GM21423 (cell line): ENCODE measurements at regions not wholly inside any gene's neighbourhood (a gene's known extent, or its start where the extent isn't known, plus 50 kb on each side); places are given as distances from the start of the nearest gene placed in this dataset.

Experiments used
- ATAC-seq: cut with Tn5 transposase; IDR thresholded peaks from one replicate; pipeline ENCODE4 v1.9.1; 2021; ENCODE audit warnings: mild to moderate bottlenecking, moderate library complexity; ENCODE audit not compliant: unreplicated experiment

DNA sequence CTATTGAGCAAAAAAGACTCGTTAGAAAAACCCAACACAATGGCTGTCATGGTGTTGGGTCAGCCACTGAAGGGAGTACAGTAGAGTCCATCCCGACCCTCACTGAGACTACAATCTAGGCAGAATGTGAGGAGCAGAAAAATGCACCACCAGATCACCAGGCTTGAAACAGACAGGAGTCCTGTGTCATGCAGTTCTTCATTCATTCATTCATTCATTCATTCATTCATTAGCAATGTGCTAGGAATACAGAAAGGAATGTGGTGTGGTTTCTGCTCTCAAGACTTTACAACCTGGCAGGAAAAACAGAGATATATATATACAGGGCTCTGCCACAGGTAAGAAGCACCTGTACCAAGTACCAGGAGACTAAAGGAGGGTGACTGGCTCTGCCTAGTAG lies 392.3 kb downstream of the OMA1 start:
- ATAC-seq: no peak

DNA sequence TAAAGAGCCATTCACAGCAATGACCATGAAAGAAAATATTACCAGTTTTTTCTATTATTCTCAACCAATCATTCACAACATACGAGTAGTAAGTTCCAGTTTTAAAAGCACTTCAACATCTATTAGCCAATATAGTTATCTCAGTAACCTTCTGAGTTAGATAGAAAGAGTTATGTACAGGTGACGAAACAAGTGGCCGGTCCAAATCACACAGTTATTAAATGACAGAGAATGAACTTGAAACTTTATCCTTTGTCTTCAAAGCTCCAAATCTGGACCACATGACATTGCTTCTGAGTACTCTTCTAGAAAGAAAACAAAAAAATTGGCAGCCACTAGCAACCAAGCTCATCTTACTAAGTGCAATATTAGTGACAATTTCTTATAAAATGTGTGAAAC lies 393.8 kb downstream of the OMA1 start:
- ATAC-seq: no peak

DNA sequence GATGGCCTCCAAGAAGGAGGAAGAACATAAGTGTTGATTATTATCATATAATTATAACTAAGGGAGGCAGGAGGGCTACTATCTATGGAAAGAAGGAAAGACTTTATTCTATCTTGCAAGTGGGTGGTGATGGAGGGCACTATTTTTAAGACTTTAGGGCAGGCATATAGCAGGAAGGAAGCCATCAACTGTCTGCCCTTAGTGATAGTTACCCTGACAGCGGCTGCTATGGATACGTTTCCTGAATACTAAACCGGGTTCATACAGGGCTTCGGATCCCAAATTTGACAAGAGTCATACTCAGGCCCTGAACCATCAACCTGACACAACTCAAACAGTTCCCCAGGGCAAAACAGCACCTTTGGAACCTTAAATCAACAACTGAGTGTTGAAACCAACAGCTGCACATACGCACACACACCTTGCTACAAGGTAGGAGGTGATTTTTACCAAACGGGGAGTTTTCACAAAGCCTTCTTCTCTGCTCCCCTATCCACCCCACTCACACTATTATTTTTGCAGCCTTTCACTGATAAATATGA lies 397.2 kb downstream of the OMA1 start:
- ATAC-seq: no peak

DNA sequence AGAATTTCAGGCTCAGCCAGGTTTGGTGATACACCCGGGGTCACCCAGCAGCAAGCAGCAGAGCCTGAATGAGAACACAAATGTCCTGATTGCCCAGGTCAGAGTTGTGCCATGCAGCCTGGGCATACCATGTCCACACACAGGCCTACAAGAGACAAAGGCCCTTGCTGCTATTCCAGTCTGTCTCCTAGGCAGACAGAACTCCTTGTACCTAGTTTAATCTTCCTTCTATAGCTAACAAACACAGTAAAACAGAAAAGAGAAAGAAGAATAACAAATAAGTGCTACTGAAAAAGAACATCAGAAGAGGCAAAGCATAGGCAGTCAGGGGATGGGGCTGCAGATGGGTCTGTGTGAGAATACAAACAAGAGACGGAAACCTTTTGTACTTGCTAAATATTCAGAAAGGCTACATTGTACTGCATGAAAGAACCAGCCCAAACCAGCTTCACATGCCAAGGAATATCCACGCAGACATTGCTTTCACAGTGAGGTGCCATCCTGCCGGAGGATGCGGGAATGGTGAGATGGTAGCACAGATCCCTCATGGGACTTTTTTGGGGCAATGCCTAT lies 401.7 kb downstream of the OMA1 start:
- no peak for ATAC-seq

DNA sequence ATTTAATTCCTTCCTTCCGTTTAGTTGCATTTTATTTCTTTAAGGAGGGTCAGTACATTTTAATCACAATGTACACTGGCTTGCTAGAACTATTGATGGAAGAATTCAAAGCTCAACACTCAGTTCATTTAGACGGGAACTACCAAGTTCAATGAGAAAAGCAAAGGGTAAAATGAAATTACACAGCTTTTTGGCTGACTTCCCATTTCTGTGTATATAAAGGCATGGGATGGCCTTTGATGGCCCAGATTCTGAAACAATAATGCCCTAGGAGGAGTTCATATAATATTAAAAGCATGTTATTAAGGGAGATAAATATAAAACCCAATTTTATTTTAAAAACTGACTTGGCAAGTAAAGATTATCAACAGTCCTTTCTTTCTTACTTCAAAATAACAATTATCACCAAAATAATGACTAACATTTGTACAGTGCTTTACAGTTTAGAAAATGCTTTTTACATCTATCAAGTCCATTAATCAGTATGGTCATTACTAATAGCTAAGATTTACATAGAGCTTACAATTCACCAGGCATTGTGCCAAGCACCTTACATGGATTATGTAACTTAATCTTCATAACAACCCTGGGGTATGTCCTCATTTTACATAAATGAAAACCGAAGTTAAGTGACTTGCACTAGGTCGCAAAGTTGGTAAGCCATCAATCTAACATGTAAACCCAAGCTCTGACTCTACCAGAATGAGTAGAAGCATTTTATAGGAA lies 402.4 kb downstream of the OMA1 start:
- no peak for ATAC-seq

DNA sequence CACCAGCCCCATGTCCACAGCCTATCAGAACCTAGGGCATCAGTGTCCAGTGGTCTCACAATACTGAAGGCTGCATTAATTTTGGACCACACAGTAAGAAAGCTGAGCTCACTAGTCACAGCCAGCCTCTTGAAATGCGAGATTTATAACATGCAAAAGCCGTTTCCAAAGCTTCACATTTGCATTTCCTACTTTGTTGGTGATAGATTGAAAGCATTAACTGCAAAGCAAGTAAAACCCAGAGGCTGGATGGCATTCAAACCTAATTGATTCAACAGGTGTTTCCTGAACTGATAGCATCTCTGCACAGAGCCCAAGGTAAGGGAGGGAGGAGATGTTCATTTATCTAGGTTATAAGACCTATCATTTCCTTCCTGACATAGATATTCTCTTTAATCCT lies 410.1 kb downstream of the OMA1 start:
- ATAC-seq: no peak

DNA sequence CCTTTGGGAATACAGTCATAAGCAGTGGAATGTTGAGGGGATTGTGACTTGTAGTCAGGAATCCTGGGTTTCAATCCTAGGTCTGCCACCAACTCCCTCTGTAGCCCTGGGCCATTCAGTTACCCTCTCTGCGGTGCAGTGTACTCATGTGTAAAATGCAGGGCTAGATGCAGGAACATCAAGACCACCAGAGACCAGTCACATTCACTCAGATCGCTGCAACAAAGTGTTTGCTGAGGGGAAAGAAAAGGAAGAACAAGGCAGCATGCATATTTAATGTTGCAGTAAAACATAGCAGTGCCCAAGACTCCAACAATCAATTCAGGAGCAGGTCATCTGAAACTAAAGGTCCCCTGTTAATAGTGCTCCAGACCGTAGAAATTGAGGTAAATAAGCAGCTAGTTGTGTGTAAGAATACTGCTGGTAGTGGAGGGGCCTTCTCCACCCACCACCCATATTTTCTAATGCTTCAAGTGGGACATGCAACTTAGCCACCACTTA lies 410.7 kb downstream of the OMA1 start:
- no peak for ATAC-seq

DNA sequence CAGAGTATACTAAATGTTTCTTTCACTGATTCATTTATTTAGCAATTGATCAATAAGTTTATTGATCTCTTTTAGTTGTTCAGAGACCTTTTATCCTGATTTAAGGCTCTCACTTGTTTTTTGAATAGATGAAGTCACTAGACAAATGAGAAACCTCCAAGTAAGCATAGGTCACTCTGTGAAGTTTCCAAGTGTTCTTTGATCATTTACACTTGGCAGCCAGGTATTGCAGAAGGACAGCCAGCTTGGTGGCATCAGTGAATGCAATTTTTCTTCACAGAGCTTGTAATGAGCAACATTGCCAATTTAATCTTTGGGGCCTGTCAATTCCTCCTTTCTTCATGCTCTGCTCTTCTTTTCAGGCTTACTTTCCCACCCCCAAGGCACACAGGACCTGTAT lies 413.0 kb downstream of the OMA1 start:
- no peak for ATAC-seq

DNA sequence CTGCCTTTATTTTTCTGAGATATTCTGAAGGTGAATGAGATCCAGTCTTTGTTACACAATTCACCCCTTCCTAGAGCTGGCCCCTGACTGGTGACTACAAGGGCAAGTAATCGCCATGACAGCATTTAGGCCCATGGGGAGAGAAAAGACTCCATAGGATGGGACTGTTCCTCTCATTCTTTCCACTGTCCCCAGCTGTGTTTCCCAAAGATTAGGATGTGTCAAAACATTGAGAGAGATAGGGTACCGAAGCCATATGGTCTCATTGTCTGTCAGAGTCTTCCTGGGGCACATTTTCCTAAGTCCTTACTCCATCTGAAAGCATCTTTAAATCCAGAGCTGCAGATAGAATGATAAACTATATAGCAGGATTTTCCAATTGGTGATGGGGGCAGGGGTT lies 423.5 kb downstream of the OMA1 start:
- no peak for ATAC-seq

DNA sequence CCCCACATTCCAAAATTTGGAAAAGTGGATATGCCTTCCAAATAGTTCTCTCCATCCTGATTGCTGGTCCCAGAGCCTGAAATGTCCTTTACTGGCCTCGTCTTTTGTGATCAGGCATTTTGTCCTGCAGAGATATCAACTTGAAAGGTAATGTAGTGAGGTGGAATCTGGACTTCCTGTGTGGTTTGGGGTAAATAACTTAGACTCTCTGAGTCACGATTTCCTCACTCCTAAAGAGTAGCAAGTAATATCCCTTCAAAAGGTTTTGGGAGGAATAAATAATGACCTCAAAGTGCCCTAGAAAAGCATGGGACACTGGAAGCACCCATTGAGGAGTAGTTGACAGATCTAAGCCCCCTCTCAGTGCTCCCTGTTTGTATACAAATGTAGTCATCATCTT lies 426.6 kb downstream of the OMA1 start:
- ATAC-seq: no peak

DNA sequence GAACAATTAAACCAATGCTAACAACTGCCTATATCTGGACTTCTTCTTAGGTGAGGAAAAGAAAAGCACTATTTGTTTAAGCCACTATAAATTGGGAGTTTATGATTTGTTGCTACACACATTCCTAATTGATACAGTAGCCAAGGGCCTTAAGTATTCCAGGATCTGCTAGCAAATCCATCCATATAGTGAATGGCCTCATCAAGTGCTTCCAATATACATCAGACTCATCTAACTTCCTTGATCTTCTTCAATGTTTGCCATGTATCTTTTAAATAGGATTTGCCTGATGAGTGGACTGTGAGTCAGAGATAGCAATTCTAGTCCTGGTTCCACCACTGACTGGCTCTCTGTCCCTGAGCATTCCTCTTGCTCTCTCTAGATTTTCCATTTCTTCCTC lies 430.2 kb downstream of the OMA1 start:
- ATAC-seq: no peak

DNA sequence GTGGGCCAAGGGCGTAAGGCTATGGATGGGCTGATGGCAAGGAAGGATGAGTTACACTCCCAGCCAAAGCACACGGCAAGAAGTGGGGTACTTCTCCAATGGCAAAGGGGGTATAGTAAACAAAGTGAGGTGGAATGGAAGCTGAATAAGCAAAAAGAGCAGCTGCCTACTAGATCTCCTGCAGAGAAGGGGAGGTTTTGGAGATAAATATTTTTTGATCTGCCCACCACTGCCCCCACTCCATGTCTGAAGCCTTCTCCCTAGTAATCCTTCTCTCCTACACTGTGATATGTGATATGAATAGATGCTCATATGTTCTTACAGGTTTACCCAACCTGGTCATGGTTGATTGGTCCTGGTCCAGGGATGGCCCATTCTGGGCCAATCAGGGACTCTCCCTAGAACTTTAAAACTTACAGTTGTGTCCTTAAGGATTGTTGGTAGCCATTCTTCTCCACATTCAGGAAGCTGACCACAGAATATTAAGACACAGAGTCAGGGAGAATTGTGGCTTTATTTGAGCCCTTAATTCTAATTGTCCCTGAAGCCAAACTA lies 436.8 kb downstream of the OMA1 start:
- no peak for ATAC-seq

DNA sequence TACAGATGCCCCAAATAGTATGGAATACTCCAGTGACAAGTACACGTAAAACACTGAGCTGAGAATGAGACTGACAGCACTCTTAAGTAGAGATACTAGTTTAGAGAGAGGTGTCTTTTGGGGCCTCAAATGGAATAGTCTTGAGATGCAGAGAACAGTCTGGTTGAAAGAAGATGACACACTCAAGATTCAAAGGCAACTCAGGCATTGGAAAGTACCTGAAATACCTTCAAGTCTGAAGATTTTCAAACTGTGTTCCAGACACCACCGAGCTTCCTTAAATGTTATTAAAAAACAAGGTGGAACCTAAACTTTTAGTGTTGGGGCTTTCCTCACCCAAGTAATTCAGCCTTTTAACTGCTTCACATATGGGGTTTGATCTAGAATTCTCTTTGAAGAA lies 437.7 kb downstream of the OMA1 start:
- ATAC-seq: no peak

DNA sequence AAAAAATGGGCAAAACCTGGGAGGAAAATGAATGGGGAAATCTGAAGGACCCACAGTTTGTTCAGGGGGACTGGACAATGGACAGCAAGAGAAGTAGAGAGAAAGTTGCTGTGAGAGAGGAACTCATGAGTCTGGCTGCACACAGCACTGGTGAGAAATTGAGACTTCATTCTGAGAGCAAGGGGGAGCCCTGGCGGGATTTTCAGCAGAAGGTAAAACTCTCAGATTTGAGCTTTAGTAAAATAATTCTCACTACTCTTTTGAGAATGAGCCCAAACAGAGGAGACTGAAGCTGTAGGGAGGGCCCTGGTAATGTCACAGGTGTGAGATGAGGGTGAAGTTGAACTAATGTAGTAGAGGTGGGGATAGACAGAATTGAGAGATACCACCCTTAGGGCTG lies 438.6 kb downstream of the OMA1 start:
- no peak for ATAC-seq

DNA sequence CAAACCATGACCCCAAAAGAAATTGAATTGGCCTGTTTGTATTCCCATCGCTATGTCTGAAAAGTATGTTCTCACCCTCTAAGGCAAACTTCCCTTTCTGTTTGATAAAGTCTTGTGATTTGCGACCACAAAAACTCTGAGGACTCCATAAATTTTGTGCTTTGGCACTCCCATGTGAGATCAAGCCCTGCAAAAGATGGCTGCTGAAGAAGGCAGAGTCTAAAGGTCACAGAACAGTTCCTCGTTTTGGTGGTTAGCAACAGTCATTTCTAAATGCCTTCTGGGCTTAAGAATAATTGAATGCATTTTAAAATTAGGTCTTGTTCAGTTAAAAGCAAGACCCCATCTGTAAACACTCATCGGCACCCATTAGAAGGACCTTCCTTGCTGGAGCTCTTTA lies 441.6 kb downstream of the OMA1 start:
- peak; percentile 72 for ATAC-seq

DNA sequence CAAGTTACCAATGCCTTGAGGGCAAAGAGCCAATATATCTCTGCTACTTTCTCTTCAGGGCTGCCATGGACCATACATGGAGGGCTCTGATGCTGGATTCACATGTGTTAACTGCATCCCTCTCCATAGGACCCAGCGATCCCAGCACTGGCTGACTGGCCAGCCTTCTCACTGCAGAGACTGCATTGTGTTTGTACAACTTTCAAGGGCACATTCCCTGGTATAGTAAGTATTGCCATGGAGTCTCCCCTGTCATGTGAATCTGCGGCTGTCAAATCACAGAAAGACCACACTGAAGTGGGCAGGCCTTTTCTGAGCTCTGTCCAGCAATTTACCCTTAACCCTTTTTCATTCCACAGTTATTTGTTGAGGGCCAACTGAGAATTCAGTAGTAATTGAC lies 449.8 kb downstream of the OMA1 start:
- ATAC-seq: no peak

DNA sequence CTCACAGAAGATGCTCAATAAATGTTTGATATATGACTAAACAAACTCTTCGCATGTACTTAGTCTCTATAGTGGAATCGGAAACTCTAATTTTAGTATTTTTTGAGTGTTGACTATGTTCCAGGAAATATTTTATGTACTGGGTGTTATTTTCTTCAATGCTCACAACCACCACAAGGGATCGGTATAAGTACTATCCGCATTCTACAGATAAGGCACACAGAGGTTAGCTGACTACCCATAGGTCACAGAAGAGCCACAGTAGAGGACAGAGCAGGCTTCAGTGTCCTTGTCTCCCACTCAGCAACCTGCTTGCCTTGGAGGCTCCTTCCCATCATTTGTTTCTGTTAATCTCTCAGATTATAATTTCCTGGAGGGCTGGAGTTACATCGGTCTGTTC lies 451.3 kb downstream of the OMA1 start:
- no peak for ATAC-seq

DNA sequence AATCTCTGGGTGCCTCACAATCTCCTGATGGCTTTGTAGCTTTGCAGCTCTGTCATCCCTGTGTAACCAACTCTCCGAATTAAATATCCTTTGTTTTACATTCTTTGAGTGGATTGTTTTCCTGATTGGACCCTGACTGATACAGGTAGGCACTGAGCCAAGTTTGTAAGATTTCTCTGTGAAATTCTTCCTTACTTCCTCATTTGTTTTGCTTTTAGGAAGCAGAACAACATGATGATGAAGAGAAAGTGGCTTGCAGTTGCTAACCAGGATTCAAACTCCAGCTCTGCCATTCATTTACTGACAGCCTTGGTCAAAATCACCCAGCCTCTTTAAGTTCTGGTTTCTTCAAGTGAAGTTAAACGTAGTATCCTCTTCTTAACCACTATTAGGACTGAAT lies 452.3 kb downstream of the OMA1 start:
- ATAC-seq: no peak

DNA sequence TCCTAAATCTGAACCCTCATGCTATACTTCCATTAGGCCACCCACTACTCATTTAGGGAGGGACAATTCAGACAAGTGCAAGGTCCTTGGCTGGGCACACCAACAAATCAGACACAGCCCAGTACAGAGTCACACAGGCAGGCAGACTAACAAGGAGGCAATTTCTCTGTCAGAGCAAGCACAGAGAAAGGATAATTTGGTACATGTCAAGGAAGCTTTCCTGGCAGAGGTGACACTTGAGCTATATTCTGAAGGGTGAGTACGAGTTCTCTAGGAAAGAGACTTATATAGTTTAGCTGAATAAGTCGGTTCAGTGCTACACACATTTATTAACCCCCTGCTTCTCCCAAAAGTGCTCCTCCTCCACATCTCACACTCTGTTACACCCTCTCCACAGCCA lies 455.9 kb downstream of the OMA1 start:
- ATAC-seq: no peak

DNA sequence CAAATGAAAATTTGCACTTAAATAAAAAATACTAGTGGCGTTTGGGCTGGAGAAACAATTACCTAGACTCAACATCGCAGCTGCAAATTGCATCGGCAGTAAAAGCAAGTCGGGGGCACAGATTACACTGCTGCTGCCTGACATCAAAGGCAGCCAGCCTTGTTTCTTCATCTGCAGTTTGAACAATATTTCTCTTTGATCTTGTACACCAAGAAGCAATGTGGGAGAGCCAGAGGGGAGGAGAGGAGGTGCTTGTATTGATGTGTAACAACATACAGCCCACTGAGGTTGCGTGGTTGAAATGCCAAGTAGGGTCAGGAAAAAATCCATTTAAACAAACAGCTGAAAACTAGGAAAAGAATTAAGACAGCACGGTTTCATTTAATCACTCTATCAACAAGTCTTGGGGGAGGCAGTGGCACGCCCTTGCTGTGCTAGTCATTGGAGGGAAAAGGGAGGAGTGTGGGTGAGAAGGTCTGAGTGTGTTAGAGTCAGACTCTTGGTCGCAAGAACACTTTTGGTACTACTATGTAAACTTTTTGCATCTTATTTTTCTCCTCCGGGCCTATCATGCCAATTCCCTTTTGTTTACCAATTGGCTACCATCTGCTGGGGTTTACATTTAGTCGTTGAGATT lies 456.5 kb downstream of the OMA1 start:
- ATAC-seq: no peak

DNA sequence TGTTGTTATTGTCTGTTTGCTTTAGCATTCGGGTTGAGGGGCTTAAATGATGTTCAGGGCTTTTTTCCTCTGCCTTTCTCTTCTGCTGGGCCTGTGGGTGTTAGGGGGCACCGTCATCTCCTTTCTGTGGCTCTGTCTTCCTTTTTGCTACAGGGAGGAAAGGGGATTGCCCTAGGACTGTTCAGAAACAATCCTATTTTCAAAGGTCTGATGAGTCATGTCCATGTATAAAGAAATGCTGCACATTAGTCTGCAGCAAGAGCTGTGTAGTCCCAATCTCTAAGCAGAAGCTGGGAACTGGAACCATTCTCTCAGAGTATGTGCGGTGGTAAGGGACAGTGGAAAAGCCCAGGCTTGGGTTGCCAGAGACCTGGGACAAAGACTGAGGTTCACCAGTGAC lies 462.3 kb downstream of the OMA1 start:
- no peak for ATAC-seq

DNA sequence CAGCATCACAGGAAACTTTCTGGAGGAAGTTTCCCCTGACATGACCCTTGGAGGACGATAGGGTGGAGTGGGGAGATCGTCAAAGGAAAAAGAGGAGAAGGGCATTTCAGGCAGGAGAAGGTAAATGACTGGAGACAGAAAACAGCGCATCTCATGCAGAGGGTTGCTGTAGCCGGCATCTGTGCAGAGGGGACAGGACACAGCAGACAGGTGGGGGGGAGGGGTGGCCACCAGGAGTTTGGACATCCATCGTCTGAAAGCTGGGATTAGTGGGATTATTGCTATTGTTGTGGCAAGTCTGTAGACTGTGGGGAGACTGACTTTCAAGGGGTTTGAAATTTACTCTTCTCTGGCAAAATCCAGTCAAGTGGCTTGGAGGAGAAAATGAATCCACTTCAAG lies 463.9 kb downstream of the OMA1 start:
- no peak for ATAC-seq
